Activated CD8-positive, alpha-beta T cell treated with anti-CD3 and anti-CD28 coated beads for 36 hours (primary cell): ENCODE measurements at regions not wholly inside any gene's neighbourhood (a gene's known extent, or its start where the extent isn't known, plus 50 kb on each side); places are given as distances from the start of the nearest gene placed in this dataset.
"Not testable (repeated sequence)": the region's sequence is repeated elsewhere in the genome, so short reads cannot be mapped to it uniquely, and the experiment has no call there.

Source experiments
- ATAC-seq: fragments of 200-7000 bp; cut with Tn5 transposase; one replicate; pipeline ENCODE4 v1.10.0; 2021; ENCODE audit warnings: mild to moderate bottlenecking, moderate library complexity
- CTCF ChIA-PET: fragments of 350-600 bp; sonication (Branson Sonifier 250); formaldehyde crosslinking; loops from one replicate; lab custom pipeline; 2021; ENCODE audit warnings: antibody characterized with exemption; lab: Charles Lee
- POLR2A ChIA-PET: fragments of 350-600 bp; sonication (Branson Sonifier 250); formaldehyde crosslinking; loops from one replicate; lab custom pipeline; 2021; ENCODE audit warnings: antibody characterized with exemption; lab: Charles Lee
- DNase-seq: peaks from one replicate; pipeline ENCODE4 v3.0.0-alpha.2; 2020
- H3K27ac Mint-ChIP-seq: one replicate; pipeline ENCODE4 v1.8.0; 2021; ENCODE audit warnings: mild to moderate bottlenecking, mixed read lengths
- H3K27me3 Mint-ChIP-seq: one replicate; pipeline ENCODE4 v1.8.0; 2021; ENCODE audit warnings: mixed read lengths
- H3K36me3 Mint-ChIP-seq: one replicate; pipeline ENCODE4 v1.8.0; 2021; ENCODE audit warnings: low read depth, mixed read lengths
- H3K4me1 Mint-ChIP-seq: one replicate; pipeline ENCODE4 v1.8.0; 2021; ENCODE audit warnings: low read depth, mixed read lengths
- H3K4me3 Mint-ChIP-seq: one replicate; pipeline ENCODE4 v1.8.0; 2021; ENCODE audit warnings: mild to moderate bottlenecking, moderate library complexity, mixed read lengths
- H3K9me3 Mint-ChIP-seq: one replicate; pipeline ENCODE4 v1.8.0; 2021; ENCODE audit warnings: mixed read lengths
- CTCF ChIP-seq: fragments of 200-600 bp; IDR thresholded peaks from one replicate; pipeline ENCODE4 v1.8.0; 2022; ENCODE audit warnings: antibody characterized with exemption, mild to moderate bottlenecking
- intact Hi-C: fragments of 100-400 bp; cut with micrococcal nuclease; formaldehyde crosslinking; loops from one replicate; pipeline ENCODE4 v1.10.0; 2022

GRCh38 chr2:34789169-34789568 is 1190.1 kb upstream of the FAM98A start:
- no peak for DNase-seq
- no peak overlapping the region for H3K27ac Mint-ChIP-seq
- ChIA-PET CTCF (no interaction called here), POLR2A (no interaction called here)
- no peaks in the 10 kb centered on the region for H3K4me1 Mint-ChIP-seq
- no peak for TF ChIP-seq CTCF
- H3K36me3 Mint-ChIP-seq, result no peaks in the 10 kb centered on the region
- no peaks in the 10 kb centered on the region for H3K27me3 Mint-ChIP-seq
- H3K9me3 Mint-ChIP-seq, result no peaks in the 10 kb centered on the region
- intact Hi-C loops, result no loop called here
- ATAC-seq, result no peak
- H3K4me3 Mint-ChIP-seq, result no peak overlapping the region

GRCh38 chr2:34787341-34787740 is 1188.2 kb upstream of the FAM98A start:
- no peaks in the 10 kb centered on the region for H3K9me3 Mint-ChIP-seq
- ChIA-PET POLR2A (no interaction called here), CTCF (no interaction called here)
- DNase-seq, result no peak
- H3K4me3 Mint-ChIP-seq, result no peak overlapping the region
- no peaks in the 10 kb centered on the region for H3K27me3 Mint-ChIP-seq
- ATAC-seq, result no peak
- no peak overlapping the region for H3K27ac Mint-ChIP-seq
- TF ChIP-seq CTCF, result no peak
- H3K36me3 Mint-ChIP-seq, result no peaks in the 10 kb centered on the region
- intact Hi-C loops, result no loop called here
- H3K4me1 Mint-ChIP-seq, result no peaks in the 10 kb centered on the region

- Mint-ChIP-seq H3K27ac (no peak overlapping the region), H3K4me3 (no peak overlapping the region), H3K36me3 (no peaks in the 10 kb centered on the region), H3K9me3 (peaks cover 6% of the 10 kb centered on the region), H3K27me3 (no peaks in the 10 kb centered on the region), H3K4me1 (no peaks in the 10 kb centered on the region)
- ChIA-PET CTCF (no interaction called here), POLR2A (no interaction called here)
- intact Hi-C loops, result no loop called here
- no peak for DNase-seq
- ATAC-seq, result no peak
- no peak for TF ChIP-seq CTCF
Measured at GRCh38 chr2:34785206-34785785, 1186.2 kb upstream of the FAM98A start.

- Mint-ChIP-seq H3K9me3 (peaks cover 6% of the 10 kb centered on the region), H3K36me3 (no peaks in the 10 kb centered on the region), H3K4me1 (no peaks in the 10 kb centered on the region), H3K4me3 (no peak overlapping the region), H3K27ac (no peak overlapping the region), H3K27me3 (no peaks in the 10 kb centered on the region)
- no peak for ATAC-seq
- CTCF ChIA-PET, result no interaction called here
- intact Hi-C loops, result no loop called here
- DNase-seq, result no peak
- no peak for TF ChIP-seq CTCF
- POLR2A ChIA-PET, result no interaction called here
Measured at GRCh38 chr2:34784701-34785100, 1185.6 kb upstream of the FAM98A start.

- H3K4me3 Mint-ChIP-seq, CTCF ChIA-PET, DNase-seq, POLR2A ChIA-PET, H3K4me1 Mint-ChIP-seq, H3K9me3 Mint-ChIP-seq, ATAC-seq, H3K27me3 Mint-ChIP-seq, intact Hi-C loops, H3K27ac Mint-ChIP-seq, H3K36me3 Mint-ChIP-seq: not testable (repeated sequence)
Measured at GRCh38 chr2:34750742-34751141, 1151.6 kb upstream of the FAM98A start.

GRCh38 chr2:34747643-34748042 is 1148.5 kb upstream of the FAM98A start:
- intact Hi-C loops, result no loop called here
- no peak for TF ChIP-seq CTCF
- peaks cover 8% of the 10 kb centered on the region for H3K9me3 Mint-ChIP-seq
- no peak overlapping the region for H3K4me3 Mint-ChIP-seq
- no peaks in the 10 kb centered on the region for H3K4me1 Mint-ChIP-seq
- ATAC-seq (no peak), DNase-seq (no peak)
- CTCF ChIA-PET, result interaction anchor here (1.4 kb wide), 1 partner anchor 14 kb away, joined by 3 read pairs; no protein-coding TSS in a partner anchor
- H3K36me3 Mint-ChIP-seq, result no peaks in the 10 kb centered on the region
- no peak overlapping the region for H3K27ac Mint-ChIP-seq
- POLR2A ChIA-PET, result no interaction called here
- H3K27me3 Mint-ChIP-seq, result no peaks in the 10 kb centered on the region
